ENCODE measurements at regions not wholly inside any gene's neighbourhood (a gene's known extent, or its start where the extent isn't known, plus 50 kb on each side); places are given as distances from the start of the nearest gene placed in this dataset.

DNA sequence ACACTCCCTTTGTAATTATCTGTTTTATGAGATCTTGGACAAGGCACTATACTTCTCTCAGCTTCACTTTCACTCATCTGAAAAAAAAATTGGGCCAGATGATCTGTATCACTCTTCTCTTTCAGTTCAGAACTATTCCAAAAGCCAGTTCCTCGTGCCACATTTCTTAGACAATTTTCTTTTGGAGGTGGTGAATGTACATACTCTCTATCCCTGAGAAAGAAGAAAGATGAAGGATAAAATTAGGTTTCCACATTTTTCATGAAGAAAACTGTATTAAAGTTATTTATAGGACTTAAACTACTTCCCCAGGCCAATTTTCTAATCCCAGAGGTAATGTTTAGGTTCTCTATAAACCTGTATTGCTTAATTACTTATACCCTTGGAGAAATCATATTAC lies 171.6 kb downstream of the SLC6A15 start:
- TF ChIP-seq, protein P1, sequence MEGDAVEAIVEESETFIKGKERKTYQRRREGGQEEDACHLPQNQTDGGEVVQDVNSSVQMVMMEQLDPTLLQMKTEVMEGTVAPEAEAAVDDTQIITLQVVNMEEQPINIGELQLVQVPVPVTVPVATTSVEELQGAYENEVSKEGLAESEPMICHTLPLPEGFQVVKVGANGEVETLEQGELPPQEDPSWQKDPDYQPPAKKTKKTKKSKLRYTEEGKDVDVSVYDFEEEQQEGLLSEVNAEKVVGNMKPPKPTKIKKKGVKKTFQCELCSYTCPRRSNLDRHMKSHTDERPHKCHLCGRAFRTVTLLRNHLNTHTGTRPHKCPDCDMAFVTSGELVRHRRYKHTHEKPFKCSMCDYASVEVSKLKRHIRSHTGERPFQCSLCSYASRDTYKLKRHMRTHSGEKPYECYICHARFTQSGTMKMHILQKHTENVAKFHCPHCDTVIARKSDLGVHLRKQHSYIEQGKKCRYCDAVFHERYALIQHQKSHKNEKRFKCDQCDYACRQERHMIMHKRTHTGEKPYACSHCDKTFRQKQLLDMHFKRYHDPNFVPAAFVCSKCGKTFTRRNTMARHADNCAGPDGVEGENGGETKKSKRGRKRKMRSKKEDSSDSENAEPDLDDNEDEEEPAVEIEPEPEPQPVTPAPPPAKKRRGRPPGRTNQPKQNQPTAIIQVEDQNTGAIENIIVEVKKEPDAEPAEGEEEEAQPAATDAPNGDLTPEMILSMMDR (IDR thresholded peaks at IDR 0.05), result no peak
- no peak for TF ChIP-seq POLR2A (IDR thresholded peaks at IDR 0.05)

Measured in adrenal gland (tissue), 5 donors.